ENCODE measurements at regions not wholly inside any gene's neighbourhood (a gene's known extent, or its start where the extent isn't known, plus 50 kb on each side); places are given as distances from the start of the nearest gene placed in this dataset.

GRCh38 chr15:77733579-77734300, 101.0 kb upstream of the LINGO1 start:
- FAIRE-seq (no peak), DNase-seq (ENCODE audit: low read depth) (no peak)
- Histone ChIP-seq H3K27me3 (ENCODE audit: control insufficient read depth, insufficient read depth, low read length) (peaks cover 2% of the 10 kb centered on the region), H3K36me3 (ENCODE audit: control insufficient read depth, insufficient read depth, low read length) (no peaks in the 10 kb centered on the region), H3K4me3 (ENCODE audit: low read depth, low read length) (no peak overlapping the region)
- no peak for TF ChIP-seq CTCF (IDR thresholded peaks at IDR 0.05; ENCODE audit: insufficient read depth, low read length, severe bottlenecking)

- DNase-seq (ENCODE audit: low read depth): no peak
- H3K27me3 ChIP-seq (ENCODE audit: control insufficient read depth, insufficient read depth, low read length): peaks cover 2% of the 10 kb centered on the region
- TF ChIP-seq CTCF (IDR thresholded peaks at IDR 0.05; ENCODE audit: insufficient read depth, low read length, severe bottlenecking): no peak
Measured at GRCh38 chr15:77732514-77733335, 100.0 kb upstream of the LINGO1 start.

GRCh38 chr15:77731945-77732344, 99.2 kb upstream of the LINGO1 start:
- no peak for TF ChIP-seq CTCF (IDR thresholded peaks at IDR 0.05; ENCODE audit: insufficient read depth, low read length, severe bottlenecking)
- Histone ChIP-seq H3K27me3 (ENCODE audit: control insufficient read depth, insufficient read depth, low read length) (peaks cover 2% of the 10 kb centered on the region), H3K36me3 (ENCODE audit: control insufficient read depth, insufficient read depth, low read length) (no peaks in the 10 kb centered on the region), H3K4me3 (ENCODE audit: low read depth, low read length) (no peak overlapping the region)
- DNase-seq (ENCODE audit: low read depth) (no peak), FAIRE-seq (no peak)

More at GRCh38 chr15:77732514-77733335, 100.0 kb upstream of the LINGO1 start:
- Histone ChIP-seq H3K36me3 (ENCODE audit: control insufficient read depth, insufficient read depth, low read length) (no peaks in the 10 kb centered on the region), H3K4me3 (ENCODE audit: low read depth, low read length) (no peak overlapping the region)
- FAIRE-seq: no peak

GRCh38 chr15:77731067-77731466, 98.4 kb upstream of the LINGO1 start:
- no peak for TF ChIP-seq CTCF (IDR thresholded peaks at IDR 0.05; ENCODE audit: insufficient read depth, low read length, severe bottlenecking)
- H3K4me3 ChIP-seq (ENCODE audit: low read depth, low read length): no peak overlapping the region
- H3K36me3 ChIP-seq (ENCODE audit: control insufficient read depth, insufficient read depth, low read length): no peaks in the 10 kb centered on the region
- DNase-seq (ENCODE audit: low read depth) (no peak), FAIRE-seq (no peak)
- peaks cover 2% of the 10 kb centered on the region for H3K27me3 ChIP-seq (ENCODE audit: control insufficient read depth, insufficient read depth, low read length)

- H3K36me3 ChIP-seq (ENCODE audit: control insufficient read depth, insufficient read depth, low read length): no peaks in the 10 kb centered on the region
- FAIRE-seq (no peak), DNase-seq (ENCODE audit: low read depth) (no peak)
- H3K27me3 ChIP-seq (ENCODE audit: control insufficient read depth, insufficient read depth, low read length): peaks cover 2% of the 10 kb centered on the region
- no peak overlapping the region for H3K4me3 ChIP-seq (ENCODE audit: low read depth, low read length)
- TF ChIP-seq CTCF (IDR thresholded peaks at IDR 0.05; ENCODE audit: insufficient read depth, low read length, severe bottlenecking): no peak
Measured at GRCh38 chr15:77727635-77728304, 95.1 kb upstream of the LINGO1 start.
